K562 (cell line): ENCODE measurements at regions not wholly inside any gene's neighbourhood (a gene's known extent, or its start where the extent isn't known, plus 50 kb on each side); places are given as distances from the start of the nearest gene placed in this dataset.

ENCODE experiments used
- ATAC-seq: fragments of 200-7000 bp; cut with Tn5 transposase; 3 replicates; pipeline ENCODE4 v1.9.1; 2020; ENCODE audit warnings: moderate library complexity
- BruUV-seq: library from RNA; stranded (reverse); fragments of 400-500 nt; replicated peaks from 2 replicates; lab custom pipeline; 2021; lab: Mats Ljungman, UMichigan
- CTCF ChIA-PET: fragments of 300-600 bp; formaldehyde crosslinking; extraction: SDS; loops from one replicate; lab custom pipeline; 2021; ENCODE audit warnings: low intra/inter-chr PET ratio; lab: Yijun Ruan, JAX
- POLR2A ChIA-PET: fragments of 300-600, 350-650 bp; sonication (Branson Sonifier 250); formaldehyde crosslinking; extraction: SDS; loops from one replicate; lab custom pipeline; 2021; ENCODE audit warnings: antibody characterized with exemption, inconsistent platforms; lab: Yijun Ruan, JAX
- DNase-seq, 4 experiments: peaks; one replicate each; pipeline versions ENCODE4 v3.0.0 to v3.0.0-alpha.2; 2011 to 2018; ENCODE audit warnings: low spot score in 3 of 4, mixed read lengths in 3 of 4; ENCODE audit errors: extremely low read depth in 1 of 4
- FAIRE-seq: peaks from 2 replicates; lab custom pipeline; 2011; peaks lifted over from hg19 to GRCh38; lab: Jason Lieb, UNC
- H2AFZ ChIP-seq: 2 replicates; pipeline ENCODE4 v1.6.0; 2011; ENCODE audit warnings: low read depth, low read length, control low read depth, inconsistent platforms
- H3K27ac ChIP-seq: fragments of 200-600 bp; 3 replicates; pipeline ENCODE4 v1.8.0; 2011; ENCODE audit warnings: low read depth, mild to moderate bottlenecking, control low read depth, inconsistent platforms, low read length, moderate library complexity, mixed read lengths; ENCODE audit errors: extremely low read depth
- H3K27me3 ChIP-seq, 2 experiments: fragments of 300-600 bp in 1 of 2; 2 replicates in 1 of 2; 3 replicates in 1 of 2; pipeline versions ENCODE4 v1.6.0 to v1.8.0; 2011; ENCODE audit warnings: inconsistent platforms in 2 of 2, low read length in 2 of 2, mild to moderate bottlenecking in 1 of 2, mixed read lengths in 1 of 2, moderate library complexity in 1 of 2; ENCODE audit not compliant: control insufficient read depth in 2 of 2, insufficient read depth in 2 of 2
- H3K36me3 ChIP-seq: fragments of 300-600 bp; 3 replicates; pipeline ENCODE4 v1.8.0; 2011; ENCODE audit warnings: mild to moderate bottlenecking, low read length, inconsistent platforms; ENCODE audit not compliant: control insufficient read depth, insufficient read depth
- H3K4me1 ChIP-seq, 2 experiments: fragments of 200-600 bp in 1 of 2; replicated peaks in 1 of 2; 2 replicates in 1 of 2; 3 replicates in 1 of 2; pipeline versions ENCODE4 v1.5.1 to v1.8.0; 2011; ENCODE audit warnings: inconsistent platforms in 2 of 2, low read length in 2 of 2, mild to moderate bottlenecking in 1 of 2, mixed read lengths in 1 of 2, moderate library complexity in 1 of 2; ENCODE audit not compliant: control insufficient read depth in 2 of 2, insufficient read depth in 2 of 2
- H3K4me2 ChIP-seq: 2 replicates; pipeline ENCODE4 v1.6.1; 2011; ENCODE audit warnings: low read length, control low read depth, inconsistent platforms, mixed read lengths; ENCODE audit not compliant: insufficient read depth
- H3K4me3 ChIP-seq: fragments of 200-600 bp; sonication (generic), shearing (Covaris generic); 2 replicates; pipeline ENCODE4 v1.5.1; 2016; ENCODE audit warnings: control low read depth, inconsistent platforms
- H3K79me2 ChIP-seq: fragments of 200-600 bp; 3 replicates; pipeline ENCODE4 v1.8.0; 2011; ENCODE audit warnings: low read length, inconsistent platforms; ENCODE audit not compliant: control insufficient read depth, insufficient read depth
- H3K9ac ChIP-seq, 2 experiments: 2 replicates each; pipeline versions ENCODE4 v1.6.0 to v1.6.1; 2011; ENCODE audit warnings: low read depth in 2 of 2, low read length in 2 of 2, control low read depth in 1 of 2, inconsistent platforms in 1 of 2, mild to moderate bottlenecking in 1 of 2, mixed read lengths in 1 of 2; ENCODE audit not compliant: insufficient read depth in 1 of 2
- H3K9me1 ChIP-seq: one replicate; pipeline ENCODE4 v1.6.0; 2011; ENCODE audit warnings: inconsistent platforms, mild to moderate bottlenecking, low read length, moderate library complexity; ENCODE audit not compliant: control insufficient read depth, insufficient read depth
- H3K9me3 ChIP-seq: replicated peaks from 2 replicates; pipeline ENCODE4 v1.5.1; 2011; ENCODE audit warnings: low read depth, low read length, inconsistent platforms; ENCODE audit not compliant: control insufficient read depth, insufficient read depth
- H4K20me1 ChIP-seq: replicated peaks from 2 replicates; pipeline ENCODE4 v1.6.1; 2011; ENCODE audit warnings: low read length, inconsistent platforms, mixed read lengths; ENCODE audit not compliant: control insufficient read depth, insufficient read depth
- CHD1 ChIP-seq: fragments of 200-600 bp; sonication (generic); IDR thresholded peaks from one replicate; pipeline ENCODE4 v1.6.1; 2012; ENCODE audit warnings: mild to moderate bottlenecking, moderate library complexity, low read length, inconsistent platforms
- GMEB1 ChIP-seq: fragments of 250-450 bp; sonication (Bioruptor Pico); IDR thresholded peaks from 2 replicates; pipeline ENCODE4 v1.4.0; 2020; ENCODE audit warnings: mild to moderate bottlenecking
- HINFP ChIP-seq: fragments of 450-650 bp; conservative IDR thresholded peaks from 2 replicates; pipeline ENCODE4 v1.6.1; 2016; ENCODE audit warnings: missing genetic modification characterization, low read depth, mild to moderate bottlenecking, control low read depth, missing compliant biosample characterization
- KDM5B ChIP-seq: fragments of 200-600 bp; sonication (generic); IDR thresholded peaks from 2 replicates; pipeline ENCODE4 v1.6.1; 2012; ENCODE audit warnings: low read depth, mild to moderate bottlenecking, moderate library complexity, low read length, control low read depth, inconsistent platforms; ENCODE audit not compliant: insufficient replicate concordance
- MAFG ChIP-seq: fragments of 450-650 bp; conservative IDR thresholded peaks from 2 replicates; pipeline ENCODE4 v1.6.1; 2016; ENCODE audit warnings: missing genetic modification characterization, missing compliant biosample characterization
- MTA1 ChIP-seq: fragments of 450-650 bp; IDR thresholded peaks from 2 replicates; pipeline ENCODE4 v1.6.1; 2017; ENCODE audit warnings: borderline replicate concordance
- MTF1 ChIP-seq: fragments of 250-450 bp; sonication (Bioruptor Pico); IDR thresholded peaks from 2 replicates; pipeline ENCODE4 v1.9.0; 2021; ENCODE audit warnings: moderate library complexity, mild to moderate bottlenecking, inconsistent platforms, borderline replicate concordance
- RBBP5 ChIP-seq: fragments of 200-600 bp; sonication (generic); IDR thresholded peaks from 2 replicates; pipeline ENCODE4 v1.6.1; 2012; ENCODE audit warnings: borderline replicate concordance, mild to moderate bottlenecking, low read length, control low read depth, inconsistent platforms; ENCODE audit not compliant: insufficient read depth, poor library complexity, severe bottlenecking
- TEAD2 ChIP-seq: fragments of 450-650 bp; IDR thresholded peaks from 2 replicates; pipeline ENCODE4 v1.6.1; 2016; ENCODE audit warnings: missing genetic modification characterization, control low read depth, missing compliant biosample characterization
- TRIM25 ChIP-seq: fragments of 450-650 bp; IDR thresholded peaks from 2 replicates; pipeline ENCODE4 v1.7.0; 2016; ENCODE audit warnings: borderline replicate concordance
- USF2 ChIP-seq: sonication (generic); formaldehyde crosslinking; IDR thresholded peaks from 2 replicates; pipeline ENCODE4 v1.5.0; 2020; ENCODE audit warnings: missing genetic modification reagents
- XRCC4 ChIP-seq: IDR thresholded peaks from one replicate; pipeline ENCODE4 v1.6.1; 2011; ENCODE audit not compliant: insufficient read depth, insufficient read length; ENCODE audit errors: extremely low read depth
- ZKSCAN8 ChIP-seq: fragments of 200-800 bp; sonication (Bioruptor generic); IDR thresholded peaks from 2 replicates; pipeline ENCODE4 v1.6.1; 2016; ENCODE audit warnings: missing genetic modification characterization, missing compliant biosample characterization
- ZNF717 ChIP-seq: fragments of 250-450 bp; sonication (Bioruptor Pico); IDR thresholded peaks from 2 replicates; pipeline ENCODE4 v1.5.0; 2021
- WGBS: fragments of 100-300 bp; shearing (Covaris generic); methylation state at CpG from one replicate; pipeline ENCODE4 v1.1.6; 2016; ENCODE audit warnings: low coverage, mixed read lengths; ENCODE audit not compliant: insufficient coverage; ENCODE audit errors: missing lambda C conversion rate; 5-methylcytosine and 5-hydroxymethylcytosine counted together
- in situ Hi-C: fragments of 300-500 bp; cut with MboI; formaldehyde crosslinking; loops from 4 replicates; pipeline ENCODE4 v1.15.0; 2018; ENCODE audit warnings: inconsistent platforms, mixed read lengths
- intact Hi-C: fragments of 100-400 bp; cut with micrococcal nuclease; formaldehyde crosslinking; loops from 2 replicates; pipeline ENCODE4 v1.14.2; 2022

GRCh38 chr2:47720036-47720435, 62.9 kb upstream of the MSH6 start:
- BruUV-seq, result no TSS peak
- intact Hi-C loops (no loop called here), in situ Hi-C loops (no loop called here)
- no peak overlapping the region for H3K27ac ChIP-seq
- ChIA-PET CTCF (no interaction called here), POLR2A (interaction anchor here (0.7 to 0.9 kb wide), 2 partner anchors 12 to 255 kb away, joined by 3 read pairs; no protein-coding TSS in a partner anchor)
- H3K27me3 ChIP-seq, result peaks cover 6 to 30% of the 10 kb centered on the region in 2 experiments; a peak in 4 of 5 replicates
- H3K4me1 ChIP-seq, result no peaks in the 10 kb centered on the region
- H3K9me1 ChIP-seq, result no peaks in the 10 kb centered on the region
- H3K36me3 ChIP-seq, result no peaks in the 10 kb centered on the region
- H3K4me2 ChIP-seq, result no peak overlapping the region
- H2AFZ ChIP-seq, result no peak overlapping the region
- H4K20me1 ChIP-seq, result no peaks in the 10 kb centered on the region
- 0% methylated on average over 3 of the region's 3 CpGs for WGBS
- no peaks in the 10 kb centered on the region for H3K79me2 ChIP-seq
- H3K4me3 ChIP-seq, result no peak overlapping the region
- H3K9me3 ChIP-seq, result no peaks in the 10 kb centered on the region
- ATAC-seq, result no peak
- FAIRE-seq, result no peak
- H3K9ac ChIP-seq, result no peak overlapping the region
- no peak for DNase-seq
- TF ChIP-seq MTA1 (no peak), XRCC4 (no peak), ZNF717 (no peak), TEAD2 (tag) (no peak), ZKSCAN8 (no peak), HINFP (tag) (no peak), MAFG (tag) (no peak), MTF1 (CRISPR knock-in tag) (no peak), RBBP5 (no peak), KDM5B (no peak), USF2 (CRISPR knock-in tag) (no peak), TRIM25 (no peak), CHD1 (no peak), GMEB1 (CRISPR knock-in tag) (no peak)
